Bronchial epithelial cell (primary cell): ENCODE measurements at regions not wholly inside any gene's neighbourhood (a gene's known extent, or its start where the extent isn't known, plus 50 kb on each side); places are given as distances from the start of the nearest gene placed in this dataset.
"Not testable (repeated sequence)": the region's sequence is repeated elsewhere in the genome, so short reads cannot be mapped to it uniquely, and the experiment has no call there.

Source experiments
- DNase-seq: peaks from one replicate; pipeline ENCODE4 v3.0.0-alpha.2; 2010; ENCODE audit warnings: low read depth
- FAIRE-seq: peaks from 2 replicates; lab custom pipeline; 2011; peaks lifted over from hg19 to GRCh38; lab: Jason Lieb, UNC
- H3K27me3 ChIP-seq: 2 replicates; pipeline ENCODE4 v1.5.1; 2011; ENCODE audit warnings: low read length; ENCODE audit not compliant: control insufficient read depth, insufficient read depth
- H3K36me3 ChIP-seq: 2 replicates; pipeline ENCODE4 v1.5.1; 2011; ENCODE audit warnings: low read length; ENCODE audit not compliant: control insufficient read depth, insufficient read depth
- H3K4me3 ChIP-seq: 2 replicates; pipeline ENCODE4 v1.5.1; 2011; ENCODE audit warnings: mild to moderate bottlenecking, low read depth, low read length, control low read depth
- TF ChIP-seq, protein P1 (sequence below): IDR thresholded peaks from 2 replicates; pipeline ENCODE4 v1.5.1; 2011; ENCODE audit warnings: mild to moderate bottlenecking, moderate library complexity, low read length, control low read depth, inconsistent platforms; ENCODE audit not compliant: insufficient read depth, severe bottlenecking

DNA sequence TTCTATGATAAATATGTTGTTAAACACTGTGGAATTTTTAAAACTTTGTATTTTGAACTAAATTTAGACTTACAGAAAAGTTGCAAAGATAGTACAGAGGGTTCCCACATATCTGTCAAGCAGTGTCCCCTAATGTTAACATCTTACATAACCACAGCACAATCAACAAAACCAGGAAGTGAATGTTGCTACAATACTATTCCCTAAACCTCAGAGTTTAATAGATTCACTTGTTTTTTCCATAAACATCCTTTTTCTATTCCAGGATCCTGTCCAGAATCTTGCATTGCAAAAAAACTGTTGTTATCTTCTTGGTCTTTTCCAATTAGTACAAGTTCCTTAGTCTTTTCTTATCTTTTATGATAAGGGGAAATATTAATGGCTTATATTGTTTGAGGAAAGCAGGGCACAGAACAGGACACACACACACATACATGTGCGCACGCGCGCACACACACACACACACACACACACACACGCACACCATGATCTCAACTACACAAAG lies 251.1 kb upstream of the TRIB2 start:
- no peaks in the 10 kb centered on the region for H3K36me3 ChIP-seq
- H3K4me3 ChIP-seq = no peak overlapping the region
- FAIRE-seq (no peak), DNase-seq (no peak)
- H3K27me3 ChIP-seq = no peaks in the 10 kb centered on the region
- TF ChIP-seq, protein P1, sequence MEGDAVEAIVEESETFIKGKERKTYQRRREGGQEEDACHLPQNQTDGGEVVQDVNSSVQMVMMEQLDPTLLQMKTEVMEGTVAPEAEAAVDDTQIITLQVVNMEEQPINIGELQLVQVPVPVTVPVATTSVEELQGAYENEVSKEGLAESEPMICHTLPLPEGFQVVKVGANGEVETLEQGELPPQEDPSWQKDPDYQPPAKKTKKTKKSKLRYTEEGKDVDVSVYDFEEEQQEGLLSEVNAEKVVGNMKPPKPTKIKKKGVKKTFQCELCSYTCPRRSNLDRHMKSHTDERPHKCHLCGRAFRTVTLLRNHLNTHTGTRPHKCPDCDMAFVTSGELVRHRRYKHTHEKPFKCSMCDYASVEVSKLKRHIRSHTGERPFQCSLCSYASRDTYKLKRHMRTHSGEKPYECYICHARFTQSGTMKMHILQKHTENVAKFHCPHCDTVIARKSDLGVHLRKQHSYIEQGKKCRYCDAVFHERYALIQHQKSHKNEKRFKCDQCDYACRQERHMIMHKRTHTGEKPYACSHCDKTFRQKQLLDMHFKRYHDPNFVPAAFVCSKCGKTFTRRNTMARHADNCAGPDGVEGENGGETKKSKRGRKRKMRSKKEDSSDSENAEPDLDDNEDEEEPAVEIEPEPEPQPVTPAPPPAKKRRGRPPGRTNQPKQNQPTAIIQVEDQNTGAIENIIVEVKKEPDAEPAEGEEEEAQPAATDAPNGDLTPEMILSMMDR = no peak

DNA sequence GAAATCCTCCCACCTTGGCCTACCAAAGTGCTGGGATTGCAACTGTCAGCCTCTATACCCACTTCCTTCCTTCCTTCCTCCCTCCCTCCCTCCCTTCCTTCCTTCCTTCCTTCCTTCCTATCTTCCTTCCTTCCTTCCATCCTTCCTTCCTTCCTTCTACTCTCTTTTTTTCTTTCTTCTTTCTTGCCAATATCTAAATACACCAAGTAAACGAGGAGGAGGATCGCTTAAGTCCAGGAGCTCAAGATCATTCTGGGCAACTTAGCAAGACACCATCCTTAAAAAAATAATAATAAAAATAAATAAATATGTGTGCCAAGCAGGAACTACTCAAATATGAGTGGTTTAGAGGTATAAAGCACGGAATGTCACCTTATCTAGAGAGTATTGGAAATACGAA lies 249.4 kb upstream of the TRIB2 start:
- no peak overlapping the region for H3K4me3 ChIP-seq
- H3K36me3 ChIP-seq = no peaks in the 10 kb centered on the region
- FAIRE-seq = no peak
- TF ChIP-seq, protein P1 = no peak
- DNase-seq = no peak
- no peaks in the 10 kb centered on the region for H3K27me3 ChIP-seq

GRCh38 chr2:12469141-12469561 lies 247.6 kb upstream of the TRIB2 start:
- no peaks in the 10 kb centered on the region for H3K27me3 ChIP-seq
- no peak overlapping the region for H3K4me3 ChIP-seq
- TF ChIP-seq, protein P1 = no peak
- H3K36me3 ChIP-seq = no peaks in the 10 kb centered on the region
- no peak for FAIRE-seq
- DNase-seq = no peak

DNA sequence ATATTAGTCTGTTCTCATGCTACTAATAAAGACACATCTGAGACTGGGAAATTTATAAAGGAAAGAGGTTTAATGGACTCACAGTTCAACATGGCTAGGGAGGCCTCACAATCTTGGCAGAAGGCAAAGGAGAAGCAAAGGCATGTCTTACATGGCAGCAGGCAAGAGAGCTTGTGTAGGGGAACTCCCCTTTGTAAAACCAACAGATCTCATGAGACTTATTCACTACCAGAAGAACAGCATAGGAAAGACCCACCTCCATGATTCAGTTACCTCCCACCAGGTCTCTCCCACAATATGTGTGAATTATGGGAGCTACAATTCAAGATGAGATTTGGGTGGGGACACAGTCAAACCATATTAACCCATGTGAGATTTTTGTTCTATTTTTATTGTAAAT lies 244.5 kb upstream of the TRIB2 start:
- not testable (repeated sequence) for DNase-seq, H3K4me3 ChIP-seq, H3K27me3 ChIP-seq, H3K36me3 ChIP-seq, FAIRE-seq

GRCh38 chr2:12478151-12479064 lies 238.3 kb upstream of the TRIB2 start:
- no peaks in the 10 kb centered on the region for H3K27me3 ChIP-seq
- H3K36me3 ChIP-seq = no peaks in the 10 kb centered on the region
- DNase-seq (no peak), FAIRE-seq (no peak)
- H3K4me3 ChIP-seq = no peak overlapping the region
- TF ChIP-seq, protein P1 = no peak

- H3K27me3 ChIP-seq = no peaks in the 10 kb centered on the region
- no peak for FAIRE-seq
- no peaks in the 10 kb centered on the region for H3K36me3 ChIP-seq
- peak; percentile 55 for DNase-seq
- no peak overlapping the region for H3K4me3 ChIP-seq
- TF ChIP-seq, protein P1 = no peak
Measured at GRCh38 chr2:12479065-12479601, 237.6 kb upstream of the TRIB2 start.
